PC-9 (cell line): ENCODE measurements at regions not wholly inside any gene's neighbourhood (a gene's known extent, or its start where the extent isn't known, plus 50 kb on each side); places are given as distances from the start of the nearest gene placed in this dataset.

Experiments used
- BruUV-seq: library from RNA; stranded (reverse); fragments of 400-500 nt; replicated peaks from 2 replicates; lab custom pipeline; 2021; lab: Mats Ljungman, UMichigan
- CTCF ChIA-PET: fragments of 300-600 bp; sonication (Branson Sonifier 250); formaldehyde crosslinking; loops from one replicate; lab custom pipeline; 2022; ENCODE audit warnings: antibody characterized with exemption; lab: Charles Lee
- POLR2A ChIA-PET: fragments of 300-600 bp; sonication (Branson Sonifier 250); formaldehyde crosslinking; loops from one replicate; lab custom pipeline; 2022; ENCODE audit warnings: antibody characterized with exemption; ENCODE audit not compliant: unreplicated experiment; lab: Charles Lee
- DNase-seq, 2 experiments: peaks; one replicate each; pipeline versions ENCODE4 v3.0.0 to v3.0.0-alpha.2; 2015 to 2022; ENCODE audit warnings: mixed read lengths in 1 of 2
- H2AFZ ChIP-seq: fragments of 200-600 bp; sonication (generic); 2 replicates; pipeline ENCODE4 v1.8.1; 2017; ENCODE audit warnings: antibody characterized with exemption
- H3F3A ChIP-seq: fragments of 200-600 bp; sonication (generic); 2 replicates; pipeline ENCODE4 v1.8.1; 2017; ENCODE audit warnings: antibody characterized with exemption, mild to moderate bottlenecking, low read depth; ENCODE audit not compliant: insufficient read depth
- H3K27ac ChIP-seq: fragments of 200-600 bp; sonication (generic); 2 replicates; pipeline ENCODE4 v1.6.1; 2016; ENCODE audit warnings: mixed run types
- H3K27me3 ChIP-seq: fragments of 200-600 bp; sonication (generic); 2 replicates; pipeline ENCODE4 v1.6.1; 2016; ENCODE audit warnings: low read depth, mixed run types; ENCODE audit not compliant: insufficient read depth
- H3K36me3 ChIP-seq: fragments of 200-600 bp; sonication (generic); 2 replicates; pipeline ENCODE4 v1.6.1; 2016; ENCODE audit warnings: low read depth, mixed run types
- H3K4me1 ChIP-seq: fragments of 200-600 bp; sonication (generic); replicated peaks from 2 replicates; pipeline ENCODE4 v1.6.1; 2016; ENCODE audit warnings: mixed run types; ENCODE audit not compliant: insufficient read depth
- H3K4me2 ChIP-seq: fragments of 200-600 bp; sonication (generic); 2 replicates; pipeline ENCODE4 v1.6.1; 2017; ENCODE audit warnings: mixed run types
- H3K4me3 ChIP-seq: fragments of 200-600 bp; sonication (generic); 2 replicates; pipeline ENCODE4 v1.6.1; 2016; ENCODE audit warnings: mixed run types
- H3K79me2 ChIP-seq: fragments of 200-600 bp; sonication (generic); 2 replicates; pipeline ENCODE4 v1.6.1; 2017; ENCODE audit warnings: low read depth, mixed run types
- H3K9me2 ChIP-seq: fragments of 200-600 bp; sonication (generic); 2 replicates; pipeline ENCODE4 v1.8.1; 2017; ENCODE audit warnings: mild to moderate bottlenecking; ENCODE audit not compliant: insufficient read depth
- H3K9me3 ChIP-seq: fragments of 200-600 bp; sonication (generic); 2 replicates; pipeline ENCODE4 v1.8.1; 2016; ENCODE audit warnings: low read depth; ENCODE audit not compliant: insufficient read depth
- H4K20me1 ChIP-seq: fragments of 200-600 bp; sonication (generic); 2 replicates; pipeline ENCODE4 v1.8.1; 2017; ENCODE audit not compliant: insufficient read depth
- EZH2 ChIP-seq: fragments of 200-600 bp; sonication (generic); IDR thresholded peaks from 2 replicates; pipeline ENCODE4 v1.8.0; 2017; ENCODE audit warnings: antibody characterized with exemption, low read depth
- intact Hi-C: fragments of 100-400 bp; cut with micrococcal nuclease; formaldehyde crosslinking; loops from one replicate; pipeline ENCODE4 v1.10.0; 2022; ENCODE audit not compliant: unreplicated experiment
- TF ChIP-seq, protein P1 (sequence below): fragments of 200-600 bp; sonication (generic); conservative IDR thresholded peaks from 2 replicates; pipeline ENCODE4 v1.6.1; 2017; ENCODE audit warnings: mixed run types, antibody characterized with exemption, mild to moderate bottlenecking, moderate library complexity

DNA sequence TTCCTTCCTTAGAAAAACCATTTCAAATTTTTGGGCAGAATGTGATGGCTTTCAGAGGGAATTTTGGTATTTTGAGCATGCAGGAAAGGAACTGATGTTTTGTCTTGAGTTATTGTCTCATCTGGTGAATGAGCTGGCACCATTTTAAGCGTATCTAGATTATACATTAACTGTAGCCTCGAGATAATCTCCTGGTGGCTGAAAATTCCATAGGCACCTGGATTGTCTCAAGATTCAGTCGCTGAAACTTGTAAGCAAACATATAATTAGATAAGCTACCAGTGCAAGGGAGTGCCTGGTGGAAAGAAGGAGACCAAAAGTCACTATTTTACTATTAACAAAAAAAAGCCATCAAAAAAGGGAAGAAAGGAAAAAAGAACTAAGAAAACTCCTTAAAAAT, 687.8 kb upstream of the DDX18 start:
- H3K27me3 ChIP-seq: no peaks in the 10 kb centered on the region
- POLR2A ChIA-PET: no interaction called here
- H3F3A ChIP-seq: no peaks in the 10 kb centered on the region
- no peak overlapping the region for H2AFZ ChIP-seq
- H3K4me3 ChIP-seq: no peak overlapping the region
- no peak overlapping the region for H3K4me2 ChIP-seq
- no peaks in the 10 kb centered on the region for H3K9me2 ChIP-seq
- H3K4me1 ChIP-seq: no peaks in the 10 kb centered on the region
- no peak for DNase-seq
- intact Hi-C loops: no loop called here
- CTCF ChIA-PET: no interaction called here
- BruUV-seq: no TSS peak
- TF ChIP-seq EZH2: no peak
- TF ChIP-seq, protein P1, sequence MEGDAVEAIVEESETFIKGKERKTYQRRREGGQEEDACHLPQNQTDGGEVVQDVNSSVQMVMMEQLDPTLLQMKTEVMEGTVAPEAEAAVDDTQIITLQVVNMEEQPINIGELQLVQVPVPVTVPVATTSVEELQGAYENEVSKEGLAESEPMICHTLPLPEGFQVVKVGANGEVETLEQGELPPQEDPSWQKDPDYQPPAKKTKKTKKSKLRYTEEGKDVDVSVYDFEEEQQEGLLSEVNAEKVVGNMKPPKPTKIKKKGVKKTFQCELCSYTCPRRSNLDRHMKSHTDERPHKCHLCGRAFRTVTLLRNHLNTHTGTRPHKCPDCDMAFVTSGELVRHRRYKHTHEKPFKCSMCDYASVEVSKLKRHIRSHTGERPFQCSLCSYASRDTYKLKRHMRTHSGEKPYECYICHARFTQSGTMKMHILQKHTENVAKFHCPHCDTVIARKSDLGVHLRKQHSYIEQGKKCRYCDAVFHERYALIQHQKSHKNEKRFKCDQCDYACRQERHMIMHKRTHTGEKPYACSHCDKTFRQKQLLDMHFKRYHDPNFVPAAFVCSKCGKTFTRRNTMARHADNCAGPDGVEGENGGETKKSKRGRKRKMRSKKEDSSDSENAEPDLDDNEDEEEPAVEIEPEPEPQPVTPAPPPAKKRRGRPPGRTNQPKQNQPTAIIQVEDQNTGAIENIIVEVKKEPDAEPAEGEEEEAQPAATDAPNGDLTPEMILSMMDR: no peak
- H3K36me3 ChIP-seq: no peaks in the 10 kb centered on the region
- H3K79me2 ChIP-seq: no peaks in the 10 kb centered on the region
- H3K27ac ChIP-seq: no peak overlapping the region
- no peaks in the 10 kb centered on the region for H4K20me1 ChIP-seq
- H3K9me3 ChIP-seq: no peaks in the 10 kb centered on the region

DNA sequence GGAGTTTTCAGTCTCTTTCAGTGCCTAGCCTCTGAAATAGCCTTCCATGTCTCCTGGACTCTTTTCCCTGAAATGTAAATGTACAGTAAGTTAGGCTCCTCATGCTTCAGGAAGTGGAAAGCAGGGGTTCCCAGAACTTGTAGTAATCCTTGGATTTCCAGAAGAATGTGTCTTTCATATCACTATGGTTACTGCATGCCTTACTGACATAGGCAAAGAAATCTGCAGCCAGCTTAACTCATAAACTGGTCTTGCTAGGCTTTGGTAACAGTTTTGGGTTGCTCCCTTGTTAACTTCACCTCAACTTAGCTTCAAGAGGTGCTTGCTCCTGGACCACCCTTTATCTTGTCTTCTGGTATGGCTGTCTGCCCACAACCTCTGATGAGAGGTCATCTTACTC, 686.8 kb upstream of the DDX18 start:
- BruUV-seq: no TSS peak
- H3K4me1 ChIP-seq: no peaks in the 10 kb centered on the region
- ChIA-PET POLR2A (no interaction called here), CTCF (no interaction called here)
- no peaks in the 10 kb centered on the region for H3F3A ChIP-seq
- H3K4me2 ChIP-seq: no peak overlapping the region
- no peaks in the 10 kb centered on the region for H3K36me3 ChIP-seq
- no peaks in the 10 kb centered on the region for H3K27me3 ChIP-seq
- no peak for TF ChIP-seq EZH2
- TF ChIP-seq, protein P1: no peak
- H2AFZ ChIP-seq: no peak overlapping the region
- H3K9me3 ChIP-seq: no peaks in the 10 kb centered on the region
- H3K9me2 ChIP-seq: no peaks in the 10 kb centered on the region
- H3K79me2 ChIP-seq: no peaks in the 10 kb centered on the region
- H3K4me3 ChIP-seq: no peak overlapping the region
- H3K27ac ChIP-seq: no peak overlapping the region
- no peaks in the 10 kb centered on the region for H4K20me1 ChIP-seq
- no peak for DNase-seq
- intact Hi-C loops: no loop called here

DNA sequence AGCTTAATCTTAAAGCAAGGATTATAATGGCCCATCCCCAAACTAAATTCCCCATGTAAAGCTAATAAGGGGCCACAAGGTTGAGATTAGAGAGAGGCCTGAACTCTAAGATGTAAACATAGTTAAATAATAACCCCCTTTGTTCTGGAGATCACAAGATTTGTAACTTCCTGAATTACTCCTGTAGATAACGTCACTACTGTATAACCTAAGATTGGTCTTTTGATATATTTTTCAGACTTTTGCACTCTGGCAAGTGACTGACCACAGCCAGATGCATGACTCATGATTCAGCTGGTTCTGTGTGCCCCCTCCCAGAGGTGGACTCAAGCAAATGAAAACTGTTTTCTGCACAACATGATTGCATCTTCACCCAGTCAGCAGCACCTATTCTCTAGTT, 686.0 kb upstream of the DDX18 start:
- Histone ChIP-seq H2AFZ (no peak overlapping the region), H3F3A (no peaks in the 10 kb centered on the region), H3K36me3 (no peaks in the 10 kb centered on the region), H3K9me3 (no peaks in the 10 kb centered on the region), H3K4me3 (no peak overlapping the region), H4K20me1 (no peaks in the 10 kb centered on the region), H3K79me2 (no peaks in the 10 kb centered on the region), H3K4me1 (no peaks in the 10 kb centered on the region), H3K27ac (no peak overlapping the region), H3K4me2 (no peak overlapping the region), H3K27me3 (no peaks in the 10 kb centered on the region), H3K9me2 (no peaks in the 10 kb centered on the region)
- CTCF ChIA-PET: no interaction called here
- POLR2A ChIA-PET: no interaction called here
- intact Hi-C loops: no loop called here
- TF ChIP-seq, protein P1: no peak
- no peak for TF ChIP-seq EZH2
- no peak for DNase-seq
- BruUV-seq: no TSS peak
